ENCODE measurements at regions not wholly inside any gene's neighbourhood (a gene's known extent, or its start where the extent isn't known, plus 50 kb on each side); places are given as distances from the start of the nearest gene placed in this dataset.

DNA sequence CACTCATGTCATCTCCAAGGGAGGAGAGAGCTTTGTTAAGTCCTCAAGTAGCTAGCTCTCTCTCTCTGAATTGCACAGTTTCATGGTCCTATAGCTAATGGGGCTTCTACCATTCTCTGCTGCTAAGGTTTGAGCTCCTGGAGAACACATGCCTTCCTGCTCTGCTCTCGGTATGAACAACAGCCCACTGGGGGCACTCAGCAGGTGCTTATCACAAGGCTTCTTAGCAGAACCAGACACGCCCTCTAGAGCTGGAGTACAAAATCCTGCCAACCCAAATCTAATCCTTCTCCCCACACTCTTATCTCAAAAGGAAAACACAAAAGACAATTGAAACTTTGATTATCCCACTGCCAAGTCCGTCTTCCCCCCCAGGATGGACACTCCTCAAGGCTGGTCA lies 176.5 kb downstream of the HS3ST1 start:
- TF ChIP-seq CTCF (IDR thresholded peaks at IDR 0.05; ENCODE audit: borderline replicate concordance, insufficient read depth, low read depth, low read length): no peak
- no peak overlapping the region for H3K4me3 ChIP-seq (ENCODE audit: low read depth, low read length)

- H3K4me3 ChIP-seq (ENCODE audit: low read depth, low read length): no peak overlapping the region
- no peak for TF ChIP-seq CTCF (IDR thresholded peaks at IDR 0.05; ENCODE audit: borderline replicate concordance, insufficient read depth, low read depth, low read length)
Observed at GRCh38 chr4:11250510-11250909, 178.2 kb downstream of the HS3ST1 start.

DNA sequence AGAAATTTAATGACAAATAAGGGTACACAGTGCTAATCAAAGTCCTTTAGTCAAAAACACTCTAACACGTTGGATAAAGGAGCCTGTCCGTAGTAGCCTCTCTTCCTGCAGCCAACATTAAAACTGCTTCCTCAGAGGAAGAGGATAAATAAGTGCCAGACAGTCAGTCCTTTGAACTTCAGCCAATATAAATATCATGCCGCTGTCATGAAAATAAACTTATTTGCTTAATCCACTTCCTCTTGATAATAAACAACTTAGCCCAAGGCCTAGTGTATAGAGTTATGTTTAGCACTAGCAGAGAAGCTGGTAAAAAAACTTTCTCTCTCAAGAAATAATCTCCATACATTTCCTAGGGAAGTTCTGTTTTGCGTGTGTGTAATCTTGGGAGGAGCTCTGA lies 196.7 kb downstream of the HS3ST1 start:
- TF ChIP-seq CTCF (IDR thresholded peaks at IDR 0.05; ENCODE audit: borderline replicate concordance, insufficient read depth, low read depth, low read length): no peak
- no peak overlapping the region for H3K4me3 ChIP-seq (ENCODE audit: low read depth, low read length)

DNA sequence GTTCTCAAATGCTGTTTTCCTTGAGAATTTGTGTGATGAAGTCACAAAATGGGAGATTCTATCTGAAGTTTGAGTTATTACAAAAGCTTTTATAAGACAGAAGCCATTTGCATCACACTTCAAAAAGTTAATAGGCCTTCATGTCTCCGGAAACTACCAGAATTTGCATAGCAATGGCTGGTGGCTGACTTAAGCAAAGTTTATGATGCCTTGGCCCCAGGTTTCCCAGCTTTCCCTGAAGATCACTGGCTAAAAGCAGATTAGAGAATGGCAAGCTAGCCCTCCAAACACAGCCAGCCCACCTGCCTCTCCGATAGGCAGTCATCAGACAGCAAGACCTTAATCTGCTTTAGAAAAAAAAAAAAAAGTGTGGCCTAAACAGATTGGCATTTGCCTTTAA lies 197.8 kb downstream of the HS3ST1 start:
- H3K4me3 ChIP-seq (ENCODE audit: low read depth, low read length): no peak overlapping the region
- TF ChIP-seq CTCF (IDR thresholded peaks at IDR 0.05; ENCODE audit: borderline replicate concordance, insufficient read depth, low read depth, low read length): no peak

DNA sequence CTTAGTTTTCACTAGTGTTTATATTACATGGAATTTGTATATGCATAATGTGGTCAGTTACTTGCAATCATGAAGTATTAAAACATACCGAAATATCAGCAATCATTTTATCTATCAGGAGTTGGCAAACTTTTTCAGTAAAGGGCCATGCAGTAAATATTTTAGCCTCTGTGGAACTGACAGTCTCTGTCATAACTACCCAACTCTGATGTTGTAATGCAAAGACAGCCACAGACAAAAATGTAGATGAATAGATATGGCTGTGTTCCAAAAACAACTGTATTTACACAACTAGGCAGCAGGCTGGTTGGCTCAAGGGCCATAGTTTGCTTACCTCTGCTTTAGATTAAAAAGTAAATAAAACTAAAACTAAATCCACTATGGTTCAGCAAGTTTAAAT lies 200.2 kb downstream of the HS3ST1 start:
- no peak for TF ChIP-seq CTCF (IDR thresholded peaks at IDR 0.05; ENCODE audit: borderline replicate concordance, insufficient read depth, low read depth, low read length)

DNA sequence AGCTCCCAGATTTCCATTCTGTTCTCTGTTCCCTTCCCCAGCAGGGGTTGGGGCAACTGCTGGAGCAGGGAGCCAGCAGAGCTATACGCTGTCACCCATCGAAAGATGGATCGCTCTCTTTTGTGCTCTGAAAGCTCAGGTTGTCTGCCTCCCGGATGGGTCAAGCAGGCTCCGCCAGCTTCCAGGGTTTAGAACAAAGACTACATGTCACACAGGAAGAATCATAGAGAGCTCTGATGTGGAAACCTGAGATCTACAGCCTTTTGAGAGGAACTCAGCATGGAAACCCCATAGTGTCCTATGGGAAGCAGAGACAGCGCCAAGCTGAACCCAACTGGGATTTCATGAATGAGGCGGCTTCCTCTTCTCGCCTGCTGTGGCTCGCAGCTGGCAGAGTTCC lies 205.4 kb downstream of the HS3ST1 start:
- no peak overlapping the region for H3K4me3 ChIP-seq (ENCODE audit: low read depth, low read length)
- TF ChIP-seq CTCF (IDR thresholded peaks at IDR 0.05; ENCODE audit: borderline replicate concordance, insufficient read depth, low read depth, low read length): no peak

More for the DNA sequence above, 200.2 kb downstream of the HS3ST1 start:
- H3K4me3 ChIP-seq (ENCODE audit: low read depth, low read length): no peak overlapping the region

DNA sequence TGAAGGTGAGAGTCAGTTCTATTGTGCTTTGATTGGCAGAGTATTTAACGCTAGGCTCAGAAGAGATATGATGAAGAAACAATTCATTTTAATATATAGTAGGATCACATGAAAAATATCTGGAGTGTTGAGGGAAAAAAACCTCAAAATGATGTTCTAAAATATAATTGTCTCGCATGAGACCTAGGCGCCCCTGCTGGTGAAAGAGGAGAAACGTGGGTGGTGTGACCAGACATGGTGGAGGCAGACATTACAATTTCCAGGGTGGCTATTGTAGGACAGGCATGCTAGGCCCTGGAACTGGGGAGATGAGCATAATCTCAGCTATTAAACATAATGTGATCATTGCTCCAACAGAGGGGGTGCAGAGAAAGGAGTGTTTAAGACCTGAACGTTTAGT lies 210.0 kb downstream of the HS3ST1 start:
- H3K4me3 ChIP-seq (ENCODE audit: low read depth, low read length): no peak overlapping the region
- no peak for TF ChIP-seq CTCF (IDR thresholded peaks at IDR 0.05; ENCODE audit: borderline replicate concordance, insufficient read depth, low read depth, low read length)

Data from GM12875 (cell line).